Endothelial cell (in vitro differentiated cells): ENCODE measurements at regions not wholly inside any gene's neighbourhood (a gene's known extent, or its start where the extent isn't known, plus 50 kb on each side); places are given as distances from the start of the nearest gene placed in this dataset.

ENCODE experiments used
- DNase-seq: peaks from one replicate; pipeline ENCODE4 v3.0.0; 2021; ENCODE audit warnings: low spot score
- H3K27ac Mint-ChIP-seq: one replicate; pipeline ENCODE4 v1.8.0; 2021; ENCODE audit warnings: mixed read lengths, inconsistent platforms; ENCODE audit not compliant: unreplicated experiment
- H3K27me3 Mint-ChIP-seq: one replicate; pipeline ENCODE4 v1.8.0; 2021; ENCODE audit warnings: mild to moderate bottlenecking, moderate library complexity, mixed read lengths, inconsistent platforms; ENCODE audit not compliant: unreplicated experiment
- H3K36me3 Mint-ChIP-seq: one replicate; pipeline ENCODE4 v1.8.0; 2021; ENCODE audit warnings: mild to moderate bottlenecking, low read depth, mixed read lengths, inconsistent platforms; ENCODE audit not compliant: unreplicated experiment
- H3K4me1 Mint-ChIP-seq: one replicate; pipeline ENCODE4 v1.8.0; 2021; ENCODE audit warnings: mild to moderate bottlenecking, mixed read lengths, inconsistent platforms; ENCODE audit not compliant: unreplicated experiment
- H3K4me3 Mint-ChIP-seq: one replicate; pipeline ENCODE4 v1.8.0; 2021; ENCODE audit warnings: mild to moderate bottlenecking, mixed read lengths, inconsistent platforms; ENCODE audit not compliant: unreplicated experiment
- H3K9me3 Mint-ChIP-seq: one replicate; pipeline ENCODE4 v1.8.0; 2021; ENCODE audit warnings: mixed read lengths, inconsistent platforms; ENCODE audit not compliant: unreplicated experiment
- TF ChIP-seq, protein P1 (sequence below): fragments of 200-600 bp; sonication (generic); IDR thresholded peaks from one replicate; pipeline ENCODE4 v1.5.0; 2021; ENCODE audit warnings: antibody characterized with exemption; ENCODE audit not compliant: unreplicated experiment

DNA sequence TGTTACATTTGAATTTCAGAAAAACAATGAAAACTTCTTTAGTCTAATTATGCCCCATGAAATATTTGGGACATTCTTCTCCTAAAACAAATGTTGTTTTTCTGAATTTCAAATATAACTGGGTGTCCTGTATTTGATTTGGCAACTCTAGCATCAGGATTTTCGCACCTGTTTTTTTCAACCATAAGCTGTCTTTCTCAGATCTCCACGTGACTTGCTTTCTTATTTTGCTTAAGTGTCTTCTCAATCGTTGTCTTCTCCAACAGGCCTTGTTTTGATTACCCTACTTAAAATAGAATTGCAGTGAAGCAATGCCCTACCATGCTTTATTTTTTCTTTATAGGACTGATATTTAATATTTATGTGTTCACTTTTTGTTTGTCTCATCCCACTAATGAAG lies 752.8 kb upstream of the RGS18 start:
- Mint-ChIP-seq H3K4me1 (no peaks in the 10 kb centered on the region), H3K36me3 (no peaks in the 10 kb centered on the region), H3K4me3 (no peak overlapping the region), H3K9me3 (no peaks in the 10 kb centered on the region), H3K27me3 (no peaks in the 10 kb centered on the region), H3K27ac (no peak overlapping the region)
- no peak for DNase-seq
- TF ChIP-seq, protein P1, sequence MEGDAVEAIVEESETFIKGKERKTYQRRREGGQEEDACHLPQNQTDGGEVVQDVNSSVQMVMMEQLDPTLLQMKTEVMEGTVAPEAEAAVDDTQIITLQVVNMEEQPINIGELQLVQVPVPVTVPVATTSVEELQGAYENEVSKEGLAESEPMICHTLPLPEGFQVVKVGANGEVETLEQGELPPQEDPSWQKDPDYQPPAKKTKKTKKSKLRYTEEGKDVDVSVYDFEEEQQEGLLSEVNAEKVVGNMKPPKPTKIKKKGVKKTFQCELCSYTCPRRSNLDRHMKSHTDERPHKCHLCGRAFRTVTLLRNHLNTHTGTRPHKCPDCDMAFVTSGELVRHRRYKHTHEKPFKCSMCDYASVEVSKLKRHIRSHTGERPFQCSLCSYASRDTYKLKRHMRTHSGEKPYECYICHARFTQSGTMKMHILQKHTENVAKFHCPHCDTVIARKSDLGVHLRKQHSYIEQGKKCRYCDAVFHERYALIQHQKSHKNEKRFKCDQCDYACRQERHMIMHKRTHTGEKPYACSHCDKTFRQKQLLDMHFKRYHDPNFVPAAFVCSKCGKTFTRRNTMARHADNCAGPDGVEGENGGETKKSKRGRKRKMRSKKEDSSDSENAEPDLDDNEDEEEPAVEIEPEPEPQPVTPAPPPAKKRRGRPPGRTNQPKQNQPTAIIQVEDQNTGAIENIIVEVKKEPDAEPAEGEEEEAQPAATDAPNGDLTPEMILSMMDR: no peak

DNA sequence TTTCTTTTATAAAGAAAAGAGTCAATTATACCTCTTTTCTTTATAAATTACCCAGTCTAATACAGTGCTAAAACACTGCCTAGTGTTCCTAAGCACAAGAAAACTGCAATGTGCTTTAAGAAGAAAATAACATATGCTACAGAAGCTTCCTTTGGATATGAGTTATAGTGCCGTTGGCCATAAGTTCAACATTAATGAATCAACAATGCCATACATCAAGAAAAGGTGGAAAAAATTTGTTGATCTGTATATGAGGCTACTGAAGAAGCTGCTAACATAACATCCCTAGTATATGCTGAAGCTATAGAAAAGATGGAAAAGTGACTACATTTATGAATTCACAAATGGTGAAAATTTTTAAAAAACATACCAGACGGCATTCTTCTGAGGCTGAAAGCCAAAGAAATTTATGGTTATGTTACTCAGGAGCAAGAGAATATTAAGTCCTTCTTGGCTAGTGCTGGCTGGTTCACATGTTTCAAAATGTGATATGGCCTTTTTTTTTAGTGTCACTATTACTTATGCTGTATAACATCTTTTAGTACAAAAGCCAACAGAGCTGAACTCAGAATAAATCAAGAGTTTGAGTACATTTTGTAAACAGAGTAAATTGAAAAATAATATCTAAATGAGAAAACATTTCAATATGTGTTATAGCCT lies 743.2 kb upstream of the RGS18 start:
- no peak for DNase-seq
- no peaks in the 10 kb centered on the region for H3K36me3 Mint-ChIP-seq
- no peak overlapping the region for H3K4me3 Mint-ChIP-seq
- H3K9me3 Mint-ChIP-seq: no peaks in the 10 kb centered on the region
- TF ChIP-seq, protein P1: no peak
- no peak overlapping the region for H3K27ac Mint-ChIP-seq
- H3K27me3 Mint-ChIP-seq: no peaks in the 10 kb centered on the region
- no peaks in the 10 kb centered on the region for H3K4me1 Mint-ChIP-seq

DNA sequence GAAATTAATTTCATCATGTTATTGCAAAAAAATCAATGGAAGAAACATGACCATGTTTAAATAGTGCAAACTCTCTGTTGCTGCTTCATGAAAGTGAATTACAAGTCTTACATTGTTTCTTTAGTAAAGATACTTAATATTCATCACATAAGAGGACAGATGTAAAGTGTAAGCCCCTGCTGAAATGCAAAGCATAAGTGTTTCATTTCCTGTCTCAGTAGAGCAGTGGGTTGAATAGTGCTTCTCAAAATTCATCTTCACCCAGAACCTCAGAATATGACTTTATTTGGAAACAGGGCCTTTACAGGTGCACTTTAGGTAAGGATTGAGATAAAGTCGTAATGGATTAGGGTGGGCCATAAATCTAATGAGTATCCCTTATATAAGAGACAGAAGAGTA lies 738.4 kb upstream of the RGS18 start:
- Mint-ChIP-seq H3K27ac (no peak overlapping the region), H3K36me3 (no peaks in the 10 kb centered on the region), H3K4me1 (no peaks in the 10 kb centered on the region), H3K4me3 (no peak overlapping the region), H3K9me3 (no peaks in the 10 kb centered on the region), H3K27me3 (no peaks in the 10 kb centered on the region)
- DNase-seq: no peak
- TF ChIP-seq, protein P1: no peak

DNA sequence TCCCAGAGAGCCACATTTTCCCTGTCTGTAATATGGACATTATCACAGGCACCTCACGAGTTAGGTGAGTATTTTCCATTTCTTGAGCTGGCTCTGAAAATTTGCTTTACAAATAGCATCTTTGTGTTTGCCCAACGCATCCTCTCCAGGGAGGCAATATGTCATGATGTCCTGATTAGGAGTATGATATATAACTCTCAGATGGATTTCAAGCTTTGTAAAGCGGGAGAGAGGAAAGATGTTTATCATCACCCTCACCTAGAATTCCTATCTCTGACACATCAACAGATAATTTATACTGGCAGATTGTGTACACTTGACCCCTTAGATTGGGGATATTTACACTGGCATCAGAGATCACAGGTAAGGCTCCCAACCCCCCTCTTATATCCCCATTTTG lies 730.7 kb upstream of the RGS18 start:
- TF ChIP-seq, protein P1: no peak
- no peak overlapping the region for H3K4me3 Mint-ChIP-seq
- no peaks in the 10 kb centered on the region for H3K9me3 Mint-ChIP-seq
- DNase-seq: no peak
- H3K36me3 Mint-ChIP-seq: no peaks in the 10 kb centered on the region
- no peaks in the 10 kb centered on the region for H3K27me3 Mint-ChIP-seq
- peaks cover 6% of the 10 kb centered on the region for H3K4me1 Mint-ChIP-seq
- no peak overlapping the region for H3K27ac Mint-ChIP-seq

DNA sequence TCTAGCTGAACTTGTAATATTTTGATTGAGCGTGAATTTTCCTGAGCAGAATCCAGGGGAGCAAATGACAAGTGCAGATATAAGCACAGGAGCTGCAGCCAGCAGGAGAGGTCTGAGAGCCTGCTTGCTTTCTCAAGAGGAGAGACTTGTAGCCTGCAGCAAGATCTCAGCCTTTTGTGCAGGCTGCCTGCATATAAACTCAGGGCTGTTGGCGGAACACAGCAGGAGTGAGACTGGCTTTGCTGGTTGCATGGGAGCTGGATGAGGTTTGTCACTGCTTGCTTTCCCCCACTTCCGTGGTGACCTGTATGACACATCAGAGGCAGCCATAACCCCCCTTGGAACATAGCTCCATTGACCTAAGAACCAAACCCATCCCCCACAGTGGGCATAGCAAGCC lies 725.4 kb upstream of the RGS18 start:
- TF ChIP-seq, protein P1: no peak
- Mint-ChIP-seq H3K9me3 (no peaks in the 10 kb centered on the region), H3K27me3 (no peaks in the 10 kb centered on the region), H3K27ac (no peak overlapping the region), H3K36me3 (no peaks in the 10 kb centered on the region), H3K4me3 (no peak overlapping the region), H3K4me1 (peaks cover 5% of the 10 kb centered on the region)
- DNase-seq: no peak
